ENCODE measurements at regions not wholly inside any gene's neighbourhood (a gene's known extent, or its start where the extent isn't known, plus 50 kb on each side); places are given as distances from the start of the nearest gene placed in this dataset.
A peak's percentile ranks its signal among the peaks of the same experiment; 100 is the strongest.

- CTCF ChIA-PET, result interaction anchor here (0.6 to 1.1 kb wide), 2 partner anchors 118 to 282 kb away, joined by 3 read pairs; no protein-coding TSS in a partner anchor
- peak; percentile 30 for DNase-seq (ENCODE audit: low spot score)
- no peak for TF ChIP-seq GABPB1 (CRISPR knock-in tag; IDR thresholded peaks at IDR 0.05)
- TF ChIP-seq ZNF512 (CRISPR knock-in tag; IDR thresholded peaks at IDR 0.05; ENCODE audit: borderline replicate concordance), result no peak
- TF ChIP-seq ATF2 (CRISPR knock-in tag; IDR thresholded peaks at IDR 0.05; ENCODE audit: borderline replicate concordance, low read depth), result no peak
- no peak for TF ChIP-seq AFF4 (CRISPR knock-in tag; IDR thresholded peaks at IDR 0.05; ENCODE audit: borderline replicate concordance)
- no peak for TF ChIP-seq ZNF671 (CRISPR knock-in tag; IDR thresholded peaks at IDR 0.05)
- no peak for TF ChIP-seq SP1 (CRISPR knock-in tag; conservative IDR thresholded peaks at IDR 0.05)
- no peak for TF ChIP-seq ATF6 (CRISPR knock-in tag; IDR thresholded peaks at IDR 0.05)
- TF ChIP-seq ARID4B (CRISPR knock-in tag; IDR thresholded peaks at IDR 0.05; ENCODE audit: borderline replicate concordance), result no peak
- TF ChIP-seq SMAD3 (CRISPR knock-in tag; IDR thresholded peaks at IDR 0.05; ENCODE audit: borderline replicate concordance), result no peak
Observed at GRCh38 chr11:45489281-45489905, 176.0 kb downstream of the CHST1 start.

GRCh38 chr11:45486461-45486860, 179.0 kb downstream of the CHST1 start:
- CTCF ChIA-PET, result interaction anchor here (0.9 to 2.2 kb wide), 3 partner anchors 106 to 169 kb away, joined by 3 to 10 read pairs (median 3); no protein-coding TSS in a partner anchor
- Mint-ChIP-seq H3K9me3 (peaks cover 5% of the 10 kb centered on the region; the same call in 1 of the 2 replicates), H3K4me3 (no peak overlapping the region), H3K27me3 (ENCODE audit: low read depth) (no peaks in the 10 kb centered on the region; the same call in 1 of the 2 replicates), H3K36me3 (no peaks in the 10 kb centered on the region), H3K4me1 (peaks cover 23% of the 10 kb centered on the region), H3K27ac (no peak overlapping the region)
- ATAC-seq (no peak), DNase-seq (ENCODE audit: low spot score) (no peak)
- POLR2A ChIA-PET, result no interaction called here
- no peak for TF ChIP-seq PREB (CRISPR knock-in tag; IDR thresholded peaks at IDR 0.05; ENCODE audit: borderline replicate concordance)
- no peak for TF ChIP-seq TEAD1 (CRISPR knock-in tag; IDR thresholded peaks at IDR 0.05)
- TF ChIP-seq FOXK1 (CRISPR knock-in tag; IDR thresholded peaks at IDR 0.05), result no peak
- no peak for TF ChIP-seq MYBL2 (CRISPR knock-in tag; IDR thresholded peaks at IDR 0.05)
- no peak for TF ChIP-seq HMGA2 (CRISPR knock-in tag; IDR thresholded peaks at IDR 0.05)
- no peak for TF ChIP-seq AR (CRISPR knock-in tag; IDR thresholded peaks at IDR 0.05)
- TF ChIP-seq NR1H2 (CRISPR knock-in tag; IDR thresholded peaks at IDR 0.05), result no peak

More at GRCh38 chr11:45489281-45489905, 176.0 kb downstream of the CHST1 start:
- no peak overlapping the region for H3K4me3 Mint-ChIP-seq
- no peaks in the 10 kb centered on the region for H3K36me3 Mint-ChIP-seq
- H3K9me3 Mint-ChIP-seq, result peaks cover 16% of the 10 kb centered on the region
- H3K27me3 Mint-ChIP-seq (ENCODE audit: low read depth), result peaks cover 6% of the 10 kb centered on the region
- POLR2A ChIA-PET, result no interaction called here
- peak; percentile 77 for ATAC-seq
- H3K27ac Mint-ChIP-seq, result no peak overlapping the region
- peaks cover 21% of the 10 kb centered on the region for H3K4me1 Mint-ChIP-seq
